NCI-H187 treated with DMSO at 0.1 percent for 48 hours (cell line): ENCODE measurements at regions not wholly inside any gene's neighbourhood (a gene's known extent, or its start where the extent isn't known, plus 50 kb on each side); places are given as distances from the start of the nearest gene placed in this dataset.
"Not testable (repeated sequence)": the region's sequence is repeated elsewhere in the genome, so short reads cannot be mapped to it uniquely, and the experiment has no call there.

Experiments
- DNase-seq: peaks from one replicate; lab custom pipeline; 2025; lab: John Stamatoyannopoulos, UW

DNA sequence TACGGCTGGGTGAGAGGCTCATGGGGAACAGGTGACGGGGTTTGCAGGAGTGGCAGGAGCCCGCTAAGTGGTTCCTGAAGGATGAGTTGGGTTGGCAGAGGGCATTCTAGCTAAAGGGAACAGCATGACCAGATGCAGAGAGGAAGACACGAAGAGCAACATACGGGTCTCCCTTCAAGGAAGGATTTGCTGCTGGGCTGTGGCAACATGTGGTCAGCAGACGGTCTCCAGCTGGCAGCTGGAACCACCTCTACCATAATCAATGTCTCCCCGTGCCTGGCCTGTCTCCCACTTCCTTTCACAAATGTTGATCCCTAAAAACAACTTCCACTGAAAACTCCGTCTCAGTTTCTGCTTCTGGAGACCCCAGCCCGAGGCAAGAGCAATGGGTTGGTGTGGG, 80.6 kb upstream of the SULF2 start:
- no peak for DNase-seq

DNA sequence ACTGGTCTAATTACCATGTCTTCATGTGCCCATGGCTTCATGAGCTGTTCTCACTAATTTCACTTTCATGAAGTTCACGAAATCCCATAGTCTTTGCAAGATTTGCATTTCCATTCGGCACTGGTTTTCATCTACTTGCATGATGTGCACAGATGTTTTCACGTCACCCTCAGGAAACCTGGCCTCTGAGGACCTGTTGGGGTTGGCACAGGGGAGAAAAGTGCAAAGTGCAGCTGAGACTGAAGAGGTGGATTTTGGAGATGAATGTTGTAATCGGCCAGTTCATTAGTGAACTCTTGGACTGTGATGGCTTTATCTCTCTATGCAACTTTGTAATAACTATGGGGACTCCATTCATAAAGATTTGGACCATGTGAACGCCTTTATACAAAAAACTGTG, 80.2 kb upstream of the SULF2 start:
- DNase-seq = no peak

DNA sequence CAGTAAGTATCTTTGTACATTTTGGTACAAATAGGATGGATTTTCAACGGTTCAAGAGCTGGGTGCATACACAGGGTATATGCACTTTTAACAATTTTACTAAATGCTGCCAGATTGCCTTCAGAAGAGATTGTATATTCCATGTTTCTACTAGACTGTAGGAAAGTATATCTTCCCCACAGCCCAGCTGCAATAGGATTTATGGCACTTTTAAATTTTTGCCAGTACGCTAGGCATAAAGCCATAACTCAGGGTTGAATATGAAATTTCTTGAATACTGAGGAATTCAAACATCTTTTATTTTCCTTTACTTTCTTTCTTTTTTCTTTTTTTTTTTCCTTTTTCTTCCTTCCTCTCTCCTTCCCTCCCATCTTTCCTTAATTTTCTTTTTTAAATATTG, 78.7 kb upstream of the SULF2 start:
- no peak for DNase-seq

DNA sequence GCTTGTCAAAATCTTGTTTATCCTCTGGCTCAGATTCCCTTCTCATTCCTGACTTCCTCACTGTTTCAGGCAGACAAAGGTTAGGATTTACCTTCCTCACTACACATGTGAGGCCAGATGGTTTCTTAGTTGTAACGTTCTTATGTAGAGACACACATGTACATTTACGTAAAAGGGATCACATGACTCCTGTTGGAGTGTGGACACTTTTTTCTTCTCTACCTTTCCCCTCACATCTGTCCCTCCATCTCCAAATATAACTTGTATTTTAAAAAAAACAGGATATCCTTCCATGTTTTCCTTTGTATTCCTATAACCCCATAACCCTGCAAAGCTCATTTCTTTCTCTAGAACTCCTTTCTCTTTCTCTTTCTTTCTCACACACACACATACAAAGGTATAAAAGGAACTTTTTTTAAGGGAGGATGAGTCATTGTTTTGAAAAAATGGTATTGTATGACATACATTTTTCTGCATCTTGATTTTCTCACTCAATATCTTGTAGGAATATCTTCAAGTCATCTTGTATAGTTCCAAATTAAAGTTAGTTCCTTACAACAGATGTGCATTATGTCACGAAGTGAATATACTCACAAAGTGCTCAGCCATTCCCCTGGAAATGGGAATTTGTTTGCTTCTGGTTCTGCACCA, 78.2 kb upstream of the SULF2 start:
- DNase-seq = no peak

DNA sequence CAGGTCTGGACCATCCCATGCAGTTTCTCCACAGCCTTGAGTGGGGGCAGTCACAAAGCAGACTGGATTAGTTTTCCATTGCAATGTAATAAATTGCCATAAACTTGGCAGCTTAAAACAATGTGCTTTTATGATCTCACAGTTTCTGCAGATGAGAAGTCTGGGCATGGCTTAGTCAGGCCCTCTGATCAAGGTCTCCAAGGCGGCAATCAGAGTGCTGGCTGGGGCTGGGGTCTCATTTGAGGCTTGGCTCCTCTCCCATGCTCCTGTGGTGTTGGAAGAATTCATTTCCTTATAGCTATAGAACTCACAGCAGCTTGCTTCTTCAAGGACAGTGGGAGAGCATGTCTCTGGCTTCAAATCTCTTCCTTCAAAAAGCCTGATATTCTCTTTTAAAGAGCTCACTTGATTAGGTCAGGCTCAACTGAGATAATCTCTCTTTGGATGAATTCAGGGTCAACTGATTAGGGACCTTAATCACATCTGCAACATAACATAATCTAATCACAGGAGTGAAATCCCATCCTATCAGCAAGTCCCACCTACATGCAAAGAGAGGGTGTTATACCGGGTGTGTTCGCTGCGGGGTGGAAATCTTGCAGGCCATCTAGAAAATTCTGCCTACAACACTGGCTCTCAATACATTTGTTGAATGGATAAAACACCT, 77.4 kb upstream of the SULF2 start:
- no peak for DNase-seq

DNA sequence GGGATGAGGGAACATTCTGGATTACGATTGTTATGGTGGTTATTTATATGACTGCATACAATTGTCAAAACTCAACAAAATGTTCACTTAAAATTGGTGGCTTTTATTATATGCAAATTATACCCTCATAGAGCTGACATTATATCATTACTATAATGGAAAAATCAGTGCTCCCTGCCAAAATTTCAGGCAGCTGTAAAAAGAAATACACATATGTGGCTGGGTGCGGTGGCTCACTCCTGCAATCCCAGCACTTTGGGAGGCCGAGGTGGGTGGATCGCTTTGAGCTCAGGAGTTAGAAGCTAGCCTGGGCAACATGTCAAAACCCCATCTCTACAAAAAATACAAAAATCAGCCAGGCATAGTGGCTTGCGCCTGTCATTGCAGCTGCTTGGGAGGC, 75.8 kb upstream of the SULF2 start:
- no peak for DNase-seq

DNA sequence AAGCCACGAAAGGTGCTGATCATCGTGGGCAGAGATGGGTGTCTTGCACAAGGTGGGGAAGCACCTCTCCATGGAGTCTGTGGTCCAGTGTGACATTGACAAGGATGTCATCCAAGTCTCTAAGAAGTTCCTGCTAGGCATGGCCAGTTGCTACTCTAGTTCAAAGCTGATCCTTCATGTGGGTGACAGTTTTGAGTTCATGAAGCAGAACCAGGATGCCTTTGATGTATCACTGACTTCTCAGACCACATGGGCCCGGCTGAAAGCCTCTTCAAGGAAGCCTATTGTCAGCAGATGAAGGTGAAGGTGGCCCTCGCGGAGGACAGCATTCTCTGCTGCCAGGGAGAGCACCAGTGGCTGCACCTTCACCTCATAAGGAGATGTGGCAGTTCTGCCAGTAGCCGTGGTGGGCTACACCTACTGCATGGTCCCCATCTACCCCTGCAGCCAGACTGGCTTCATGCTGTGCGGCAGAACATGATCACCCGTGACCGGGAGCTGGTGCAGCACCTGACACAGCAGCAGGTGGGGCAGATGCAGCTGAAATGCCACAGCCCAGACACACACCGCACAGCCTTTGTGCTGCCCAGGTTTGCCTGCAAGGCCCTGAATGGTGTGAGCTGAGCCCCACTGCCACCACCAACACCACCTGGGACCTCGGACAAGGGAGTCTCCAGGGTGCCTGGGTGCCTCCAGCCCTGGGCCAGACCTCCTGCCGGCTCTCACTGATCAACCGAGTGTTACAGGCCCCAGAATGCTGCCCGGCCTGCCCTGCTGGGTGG, 75.0 kb upstream of the SULF2 start:
- DNase-seq = no peak

DNA sequence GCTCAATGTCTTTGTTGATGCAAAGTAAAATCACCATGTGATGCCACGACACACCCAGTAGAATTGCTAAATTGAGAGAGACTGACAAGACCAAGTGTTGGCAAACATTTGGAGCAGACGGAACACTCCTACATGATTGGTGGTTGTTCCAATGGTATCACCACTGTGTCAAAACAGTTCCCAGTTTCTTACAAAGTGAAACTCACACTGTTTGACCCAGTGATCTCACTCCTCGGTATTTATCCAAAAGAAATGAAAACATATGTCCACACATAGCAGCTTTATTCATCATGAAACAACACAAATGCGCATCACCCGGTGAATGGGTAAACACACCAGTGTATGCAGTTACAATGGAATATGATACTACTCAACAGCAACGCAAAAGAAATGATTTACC, 74.0 kb upstream of the SULF2 start:
- DNase-seq = no peak

DNA sequence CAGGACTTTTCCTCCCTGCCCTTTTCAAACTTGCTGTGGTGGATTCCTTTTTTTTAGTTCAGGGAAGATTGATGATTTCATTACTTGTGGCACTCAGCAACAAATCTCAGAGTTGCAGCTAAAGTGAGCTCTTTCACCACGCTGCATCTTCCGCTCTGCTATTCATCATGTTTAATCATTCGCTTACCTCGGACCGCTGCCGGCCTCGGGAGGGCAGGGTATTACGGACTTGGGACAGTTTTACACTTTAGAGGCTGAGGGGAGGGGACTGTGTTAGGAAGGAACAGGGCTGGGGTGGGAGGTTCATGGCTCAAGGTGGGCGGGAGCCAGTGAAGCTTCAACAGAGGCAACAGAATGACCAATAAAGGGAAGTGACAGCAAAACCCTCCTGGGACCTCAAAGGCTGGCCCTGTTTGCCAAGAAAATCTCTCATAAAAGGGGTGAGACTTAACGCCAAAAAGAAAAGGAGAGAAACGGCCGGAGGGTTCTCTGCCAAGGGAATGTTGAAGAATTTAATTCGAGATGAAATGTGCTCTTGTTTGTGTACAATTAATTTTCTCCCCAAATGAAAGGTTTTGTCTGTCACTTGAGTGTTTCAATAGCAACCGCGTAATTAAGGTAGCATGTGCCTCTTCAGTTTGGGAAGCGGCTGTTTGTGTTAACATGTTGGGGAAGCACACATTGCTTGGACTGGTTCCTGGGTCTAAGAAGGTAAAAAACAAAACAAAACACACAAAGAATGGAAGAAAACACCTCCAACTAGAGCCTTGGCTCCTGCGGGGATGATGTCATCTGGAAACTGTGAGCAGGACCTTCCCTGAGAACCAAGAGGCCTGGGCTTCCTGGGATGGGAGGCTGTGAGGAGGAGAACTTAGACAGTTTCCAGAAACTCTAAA, 72.5 kb upstream of the SULF2 start:
- DNase-seq = no peak

DNA sequence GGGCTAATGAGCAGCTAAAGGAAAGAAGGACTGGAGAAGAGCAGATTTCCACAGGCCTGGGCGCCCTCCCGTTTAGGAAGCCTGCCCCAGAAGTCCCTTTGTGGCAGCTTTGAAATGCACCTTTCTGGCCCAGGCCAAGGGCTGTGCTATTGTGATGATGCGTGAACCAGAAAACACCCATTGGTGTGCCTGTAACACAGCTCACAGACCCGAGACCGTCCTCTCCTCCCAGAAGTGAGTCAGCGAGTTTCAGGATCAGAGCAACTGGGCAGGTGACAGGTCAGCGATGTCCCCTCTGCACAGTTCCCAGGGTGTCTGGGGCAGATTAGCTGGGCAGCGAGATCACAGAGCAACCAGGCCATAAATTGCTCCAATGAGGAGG, 71.9 kb upstream of the SULF2 start:
- DNase-seq = no peak

DNA sequence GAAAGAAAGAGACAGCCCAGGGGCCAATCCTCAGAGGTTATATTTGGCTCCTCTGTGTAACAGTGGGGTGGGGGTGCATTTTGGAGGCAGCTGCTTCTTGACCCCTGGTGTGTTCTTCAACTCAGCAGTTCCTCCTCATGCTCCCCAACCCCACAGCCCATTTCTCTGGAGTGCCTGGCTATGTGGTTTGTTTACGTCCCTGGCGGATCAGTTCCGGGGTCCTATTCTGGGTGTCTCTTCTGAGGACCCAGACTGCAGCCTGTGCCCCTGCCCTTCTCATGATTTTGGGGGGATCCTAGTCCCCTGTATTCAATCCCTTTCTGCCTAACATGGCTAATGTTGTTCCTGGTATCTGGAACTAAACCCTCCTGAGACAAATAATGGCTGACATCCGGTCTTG, 70.5 kb upstream of the SULF2 start:
- DNase-seq = no peak

DNA sequence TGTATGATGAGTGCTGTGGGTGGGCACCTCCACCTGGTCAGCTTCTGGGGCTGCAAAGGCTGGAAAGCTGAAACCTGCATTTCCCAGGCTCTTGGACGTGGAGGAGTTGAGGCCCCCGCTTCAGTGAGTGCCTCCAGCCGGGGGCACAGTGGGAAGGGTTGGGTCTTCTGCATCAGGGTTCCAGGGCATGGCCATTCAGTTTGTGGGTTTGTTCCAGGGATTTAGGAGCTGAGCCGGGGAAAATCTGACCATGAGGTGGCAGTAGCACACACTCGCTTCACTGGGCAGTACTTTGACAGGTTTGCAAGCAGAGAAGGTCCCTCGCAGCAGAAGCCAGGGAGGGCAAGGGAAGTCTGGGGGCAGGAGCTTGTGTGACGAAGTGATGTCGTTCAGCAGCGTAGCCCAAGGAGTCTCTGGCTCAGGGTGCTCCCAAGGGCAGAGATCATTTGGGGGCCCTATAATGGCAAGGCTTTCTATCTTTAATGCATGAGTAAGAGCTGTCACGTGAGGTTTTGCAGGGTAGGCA, 69.5 kb upstream of the SULF2 start:
- DNase-seq = no peak

DNA sequence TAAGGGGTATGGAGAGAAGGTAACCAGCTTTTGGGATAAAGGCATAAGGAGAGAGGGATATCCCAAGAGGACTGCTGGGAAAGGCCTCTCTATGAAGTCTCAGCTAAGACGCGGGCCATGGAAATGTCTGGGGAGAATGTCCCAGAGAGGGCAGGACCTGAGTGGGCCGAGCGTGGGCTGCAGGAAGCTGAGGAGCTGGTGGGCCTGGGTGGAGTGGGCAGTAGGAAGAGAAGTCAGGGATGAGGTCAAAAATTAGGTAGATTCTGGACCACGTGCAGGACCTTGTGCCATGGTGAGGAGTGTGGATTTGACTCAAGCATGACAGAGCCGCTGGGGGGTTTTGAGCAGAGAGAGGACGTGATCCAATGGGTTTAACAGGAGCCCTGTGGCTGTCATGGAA, 66.5 kb upstream of the SULF2 start:
- DNase-seq = no peak

DNA sequence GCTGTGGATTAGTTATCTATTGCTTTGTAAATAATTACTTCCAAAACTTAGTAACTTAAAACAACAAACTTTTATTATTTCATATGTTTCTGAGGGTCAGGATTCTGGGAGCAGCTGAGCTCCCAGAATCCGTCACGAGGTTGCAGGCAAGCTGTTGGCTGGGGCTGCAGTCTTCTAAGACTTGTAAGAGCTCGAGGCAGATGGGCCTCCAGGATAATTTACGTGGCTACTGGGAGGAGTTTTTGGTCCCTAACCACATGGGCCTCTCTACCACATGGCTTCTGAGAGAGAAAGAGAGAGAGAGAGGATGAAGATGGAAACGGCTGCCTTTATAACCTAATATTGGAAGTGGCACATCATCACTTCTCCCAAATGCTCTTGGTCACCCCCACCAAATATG, 64.9 kb upstream of the SULF2 start:
- no peak for DNase-seq

DNA sequence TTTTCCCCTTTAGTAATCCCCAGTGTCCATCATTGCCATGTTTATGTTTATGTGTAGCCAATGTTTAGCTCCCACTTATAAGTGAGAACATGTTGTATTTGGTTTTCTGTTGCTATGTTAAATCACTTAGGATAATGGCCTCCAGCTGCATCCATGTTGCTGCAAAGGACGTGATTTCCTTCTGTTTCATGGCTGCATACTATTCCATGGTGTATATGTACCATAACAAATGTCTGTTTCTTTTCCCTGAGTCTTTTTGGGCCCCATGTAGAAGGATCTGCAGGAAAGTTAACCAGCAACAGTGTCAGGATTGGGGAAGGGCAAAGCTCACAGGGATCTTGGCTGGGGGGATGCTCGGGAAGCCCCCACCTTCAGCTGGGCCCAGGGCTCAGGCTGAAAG, 64.3 kb upstream of the SULF2 start:
- DNase-seq = no peak

DNA sequence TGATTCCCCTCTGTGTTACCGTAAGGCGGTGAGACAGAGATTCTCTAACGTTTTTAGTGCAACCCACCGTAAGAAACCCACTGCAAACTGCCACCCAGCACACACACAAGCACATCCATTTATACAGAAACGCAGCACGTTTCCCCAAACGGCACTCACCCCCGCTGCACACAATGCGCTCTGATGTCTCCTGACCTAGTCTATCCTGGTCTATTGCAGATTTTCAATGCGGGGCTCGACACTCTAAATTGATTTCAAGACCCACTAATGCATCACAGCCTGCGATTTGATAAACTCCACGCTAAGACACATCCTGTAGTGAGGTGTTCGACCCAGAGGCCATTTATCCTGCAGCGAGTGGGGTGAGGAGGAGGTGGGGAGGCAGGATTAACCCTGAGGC, 63.7 kb upstream of the SULF2 start:
- no peak for DNase-seq

DNA sequence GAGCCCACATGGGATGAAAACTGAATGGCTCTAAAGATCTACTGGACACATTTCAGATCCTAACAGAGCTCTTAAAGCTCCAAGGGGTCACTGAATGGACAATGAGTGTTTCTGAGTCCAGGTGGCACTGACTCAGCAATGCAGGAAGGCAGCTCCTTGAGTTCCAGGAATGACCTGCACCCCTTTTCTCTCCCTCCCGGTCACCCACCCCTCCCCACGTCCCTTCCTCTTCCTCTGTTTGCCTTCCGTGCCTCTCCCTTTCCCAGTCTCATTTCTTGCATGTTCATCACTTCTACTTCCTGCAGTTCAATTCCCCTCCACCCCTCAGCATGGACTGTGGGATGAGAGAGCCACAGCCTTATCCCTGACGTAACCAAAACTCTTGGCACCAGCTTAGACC, 63.3 kb upstream of the SULF2 start:
- not testable (repeated sequence) for DNase-seq

DNA sequence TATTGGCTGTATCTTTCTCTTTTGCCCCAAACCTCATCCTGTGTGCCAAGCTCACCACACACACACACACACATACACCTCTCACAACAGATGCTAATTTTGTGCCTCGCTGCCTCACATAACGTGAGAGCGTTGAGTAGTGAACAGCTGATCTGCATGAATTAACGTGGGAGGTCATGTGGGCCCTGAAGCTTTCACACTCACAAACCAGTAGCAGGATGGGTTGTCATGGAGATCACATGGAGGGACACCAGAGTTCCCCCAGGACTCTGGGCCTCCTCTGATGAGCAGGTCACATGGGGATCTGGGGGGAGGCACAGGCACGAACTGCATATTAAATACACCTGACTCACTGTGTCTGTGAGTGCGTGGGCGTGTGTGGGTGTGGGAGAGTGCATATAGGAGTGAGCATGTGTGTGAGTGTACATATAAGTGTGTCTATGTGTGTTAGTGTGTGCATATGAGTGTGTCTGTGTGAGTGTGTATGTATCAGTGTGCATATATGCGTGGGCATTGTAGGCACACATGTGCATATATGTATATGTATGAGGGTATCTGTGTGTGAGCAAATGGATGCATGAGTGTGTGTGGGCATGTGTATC, 62.7 kb upstream of the SULF2 start:
- DNase-seq = no peak

DNA sequence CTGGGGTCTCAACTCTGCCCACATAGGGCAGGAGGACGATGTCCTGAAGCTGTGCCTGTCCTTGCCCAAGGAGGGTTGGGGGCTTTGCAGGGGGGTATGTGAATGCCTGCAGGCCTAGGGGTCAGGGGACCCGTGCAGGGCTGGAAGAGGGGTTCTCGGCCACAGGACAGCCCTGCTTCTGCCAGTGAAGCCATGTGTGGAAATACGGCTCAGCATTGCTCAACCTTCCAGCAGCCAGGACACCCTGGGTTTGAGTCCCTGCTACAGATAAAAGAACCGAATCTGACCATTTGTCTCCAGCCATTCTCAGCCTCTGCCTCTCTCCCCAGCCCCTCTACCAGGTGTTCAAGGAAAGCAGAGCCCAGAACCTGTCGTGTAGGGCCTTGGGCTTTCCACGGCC, 61.9 kb upstream of the SULF2 start:
- DNase-seq = not testable (repeated sequence)

DNA sequence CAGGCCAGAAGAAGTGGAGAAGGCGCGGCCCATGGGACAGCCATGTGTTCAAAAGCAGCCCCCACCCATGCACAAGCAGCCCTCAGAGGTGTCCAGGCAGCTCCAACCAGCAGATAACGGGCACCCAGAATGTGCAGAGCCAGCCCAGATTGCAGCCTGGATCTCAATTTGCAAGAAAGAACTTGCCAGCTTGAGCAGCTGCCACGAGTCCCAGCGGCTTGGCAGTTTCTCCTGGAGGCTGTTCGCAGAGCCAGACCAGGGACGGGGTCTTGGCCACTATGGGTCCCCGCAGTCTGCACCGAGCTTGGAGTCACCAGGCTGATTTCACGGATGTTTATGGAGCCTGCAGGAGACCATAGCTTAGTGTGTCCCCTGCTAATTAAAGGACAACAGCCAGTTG, 61.4 kb upstream of the SULF2 start:
- DNase-seq = not testable (repeated sequence)

DNA sequence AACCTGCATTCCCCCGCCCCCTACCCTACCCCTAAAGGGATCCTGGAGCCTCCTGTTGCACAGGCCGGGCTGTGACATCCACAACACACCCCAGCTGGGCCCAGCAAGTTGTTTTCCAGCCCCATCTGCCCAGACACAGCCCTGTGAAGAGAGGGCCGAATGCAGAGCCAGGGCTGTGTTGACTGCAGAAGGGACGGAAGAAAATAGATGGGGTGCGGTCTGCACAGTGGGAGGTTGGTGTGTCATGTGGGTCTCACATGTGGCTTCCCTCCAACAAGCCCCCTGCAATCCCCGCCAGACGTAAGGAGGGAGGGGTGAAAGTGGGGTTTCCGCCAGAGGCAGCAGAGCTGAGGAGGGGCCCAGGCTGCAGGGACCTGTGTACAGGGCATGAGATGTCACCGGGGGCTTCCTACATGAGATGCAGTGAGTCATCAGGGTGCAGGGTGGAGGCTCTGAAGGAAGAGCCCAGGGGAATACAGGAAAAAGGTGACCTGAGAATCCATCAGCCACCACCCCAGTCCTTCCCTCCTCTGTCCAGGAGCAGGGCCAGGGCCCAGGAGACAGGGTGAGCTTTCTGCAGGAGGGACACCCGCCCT, 60.2 kb upstream of the SULF2 start:
- not testable (repeated sequence) for DNase-seq
